Muscle layer of colon (tissue), 2 donors: ENCODE measurements at regions not wholly inside any gene's neighbourhood (a gene's known extent, or its start where the extent isn't known, plus 50 kb on each side); places are given as distances from the start of the nearest gene placed in this dataset.

Experiments used
- H3K27ac ChIP-seq: one replicate; pipeline ENCODE4 v1.7.0; 2013; ENCODE audit warnings: low read depth, mild to moderate bottlenecking, low read length, moderate library complexity
- H3K27me3 ChIP-seq, 2 donors: one replicate each; pipeline ENCODE4 v1.7.0; 2013; ENCODE audit warnings: low read length in 2 of 2, mild to moderate bottlenecking in 2 of 2; ENCODE audit not compliant: insufficient read depth in 2 of 2, control insufficient read depth in 1 of 2
- H3K36me3 ChIP-seq: one replicate; pipeline ENCODE4 v1.7.0; 2013; ENCODE audit warnings: mild to moderate bottlenecking, low read length; ENCODE audit not compliant: insufficient read depth
- H3K4me1 ChIP-seq: one replicate; pipeline ENCODE4 v1.7.0; 2013; ENCODE audit warnings: mild to moderate bottlenecking, low read length; ENCODE audit not compliant: insufficient read depth
- H3K4me3 ChIP-seq, 2 donors: one replicate each; pipeline ENCODE4 v1.7.0; 2013; ENCODE audit warnings: low read length in 2 of 2, low read depth in 1 of 2, mild to moderate bottlenecking in 1 of 2, moderate library complexity in 1 of 2
- H3K9ac ChIP-seq: one replicate; pipeline ENCODE4 v1.7.0; 2013; ENCODE audit warnings: low read length
- H3K9me3 ChIP-seq: one replicate; pipeline ENCODE4 v1.7.0; 2013; ENCODE audit warnings: mild to moderate bottlenecking, low read length
- donor health status: abdominal sarcoma.
- donor health status: Adenocarcinoma of cecum.

DNA sequence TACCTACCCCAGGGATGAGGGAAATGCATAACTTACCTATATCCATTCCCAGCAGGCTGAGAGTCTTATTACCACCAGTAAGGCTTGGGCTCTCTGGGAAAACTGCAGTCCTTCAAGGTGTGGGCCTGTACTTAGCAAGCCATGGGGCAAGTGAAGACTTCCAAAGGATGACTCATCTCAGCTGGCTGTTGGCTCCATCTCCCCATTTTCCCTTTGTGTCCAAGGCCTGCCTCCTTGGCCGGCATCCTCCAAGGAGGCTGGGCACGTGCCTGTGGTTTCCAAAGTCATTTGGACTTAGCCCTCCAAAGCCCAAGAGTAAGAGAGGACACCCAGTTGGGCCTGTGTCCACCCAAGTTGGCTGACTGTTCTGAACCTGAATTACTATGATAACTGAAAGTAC lies 89.8 kb downstream of the TMEM100 start:
- no peak overlapping the region for H3K9ac ChIP-seq
- no peaks in the 10 kb centered on the region for H3K27me3 ChIP-seq

DNA sequence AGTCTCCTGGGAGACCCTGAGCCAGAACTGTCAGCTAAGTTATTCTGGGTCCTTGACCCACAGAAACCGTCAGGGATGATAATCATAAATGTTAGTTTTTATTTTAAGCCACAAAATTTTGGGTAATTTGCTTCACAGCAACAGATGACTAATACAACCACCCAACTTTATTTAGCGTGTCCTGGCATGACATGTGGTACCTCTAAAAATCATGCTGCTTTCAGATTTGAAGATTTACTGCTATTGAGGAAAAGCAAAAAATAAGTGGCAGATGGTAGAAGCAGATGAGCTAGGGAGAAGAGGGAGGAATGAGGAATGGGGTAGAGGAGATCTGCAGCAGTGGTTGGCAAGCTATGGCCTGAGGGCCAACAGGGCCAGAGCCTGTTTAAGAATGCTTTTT lies 90.4 kb downstream of the TMEM100 start:
- no peak overlapping the region for H3K9ac ChIP-seq
- H3K4me3 ChIP-seq: no peak overlapping the region
- H3K36me3 ChIP-seq: no peaks in the 10 kb centered on the region
- H3K27ac ChIP-seq: no peak overlapping the region
- H3K4me1 ChIP-seq: peaks cover 6% of the 10 kb centered on the region
- H3K27me3 ChIP-seq: no peaks in the 10 kb centered on the region
- H3K9me3 ChIP-seq: no peaks in the 10 kb centered on the region

More for the DNA sequence above, 89.8 kb downstream of the TMEM100 start:
- Histone ChIP-seq H3K36me3 (no peaks in the 10 kb centered on the region), H3K9me3 (no peaks in the 10 kb centered on the region), H3K27ac (no peak overlapping the region), H3K4me1 (peaks cover 6% of the 10 kb centered on the region), H3K4me3 (no peak overlapping the region)

DNA sequence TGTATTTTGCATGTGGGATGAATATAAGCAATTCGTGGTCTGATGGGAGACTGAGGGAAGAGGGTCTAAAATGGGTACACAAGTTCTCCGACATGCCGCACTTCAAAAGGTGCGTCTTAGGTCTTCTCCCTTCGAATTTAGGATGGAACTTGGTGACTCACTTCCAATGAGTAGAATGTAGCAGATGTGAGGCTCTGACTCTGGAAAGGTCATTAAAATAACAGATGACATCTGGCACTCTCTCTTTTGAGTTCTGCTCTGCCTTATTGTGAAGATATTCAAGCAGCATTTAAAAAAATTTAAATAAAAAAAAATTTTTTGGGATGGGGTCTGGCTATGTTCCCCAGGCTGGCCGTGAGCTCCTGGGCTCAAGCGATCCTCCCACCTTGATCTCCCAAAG lies 92.7 kb downstream of the TMEM100 start:
- H3K9ac ChIP-seq: no peak overlapping the region
- H3K27ac ChIP-seq: no peak overlapping the region
- peaks cover 5% of the 10 kb centered on the region for H3K4me1 ChIP-seq
- no peaks in the 10 kb centered on the region for H3K9me3 ChIP-seq
- H3K27me3 ChIP-seq: no peaks in the 10 kb centered on the region
- H3K4me3 ChIP-seq: no peak overlapping the region
- no peaks in the 10 kb centered on the region for H3K36me3 ChIP-seq

DNA sequence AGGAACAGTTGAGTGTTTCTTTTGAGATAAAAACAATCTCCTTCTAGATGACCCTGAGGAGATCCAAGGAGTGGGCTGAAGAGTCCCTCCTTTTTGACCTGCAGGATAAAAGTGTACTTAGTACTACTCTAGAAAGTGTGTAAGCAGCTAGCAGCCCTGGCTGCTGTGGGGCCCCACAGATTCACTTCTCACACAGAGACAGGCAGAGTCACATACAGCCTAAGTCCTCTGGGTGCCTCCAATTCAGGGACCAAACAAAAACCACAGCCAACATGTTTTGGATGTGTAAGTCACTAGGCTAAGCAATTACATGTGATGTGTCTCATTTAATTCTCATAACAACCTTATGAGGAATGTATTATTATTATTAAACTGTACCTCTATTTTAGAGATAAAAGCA lies 97.1 kb downstream of the TMEM100 start:
- no peak overlapping the region for H3K9ac ChIP-seq
- H3K27ac ChIP-seq: no peak overlapping the region

DNA sequence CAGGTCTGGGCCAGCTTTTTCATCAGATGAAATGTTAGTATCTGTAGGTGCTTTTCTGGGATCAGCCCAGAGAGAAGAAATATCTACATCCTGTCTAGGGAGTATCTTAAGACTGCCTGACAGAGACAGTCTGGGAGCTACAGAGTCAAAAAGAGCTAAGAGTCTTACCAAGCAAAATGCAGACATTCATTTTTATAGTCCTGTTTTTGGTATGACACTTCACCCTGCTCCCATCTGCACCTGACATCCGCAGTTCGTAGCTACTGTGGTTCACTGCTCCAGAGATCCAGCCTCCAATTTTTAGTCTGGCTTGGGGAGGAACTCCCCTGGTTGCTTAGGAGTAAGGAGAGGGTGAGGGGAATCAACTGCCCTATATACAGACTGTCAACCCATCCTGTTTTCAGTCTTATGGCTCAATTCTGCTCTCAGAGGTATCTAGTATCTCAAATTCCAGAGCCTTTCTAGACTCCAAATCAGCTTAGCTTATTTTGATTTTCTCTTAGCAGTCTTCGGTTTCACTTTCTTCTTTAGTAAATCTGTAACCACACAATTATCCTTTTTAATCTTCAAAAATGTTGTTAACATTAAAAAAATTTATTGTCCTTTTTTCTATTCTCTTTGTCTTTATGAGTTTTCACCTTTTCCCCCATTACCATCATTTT lies 97.8 kb downstream of the TMEM100 start:
- H3K27me3 ChIP-seq: no peaks in the 10 kb centered on the region
- H3K4me3 ChIP-seq: no peak overlapping the region
- no peak overlapping the region for H3K27ac ChIP-seq
- no peaks in the 10 kb centered on the region for H3K36me3 ChIP-seq
- H3K9me3 ChIP-seq: no peaks in the 10 kb centered on the region
- H3K9ac ChIP-seq: no peak overlapping the region
- no peaks in the 10 kb centered on the region for H3K4me1 ChIP-seq

More for the DNA sequence above, 97.1 kb downstream of the TMEM100 start:
- no peaks in the 10 kb centered on the region for H3K27me3 ChIP-seq
- H3K9me3 ChIP-seq: no peaks in the 10 kb centered on the region
- H3K4me3 ChIP-seq: no peak overlapping the region
- H3K36me3 ChIP-seq: no peaks in the 10 kb centered on the region
- no peaks in the 10 kb centered on the region for H3K4me1 ChIP-seq

DNA sequence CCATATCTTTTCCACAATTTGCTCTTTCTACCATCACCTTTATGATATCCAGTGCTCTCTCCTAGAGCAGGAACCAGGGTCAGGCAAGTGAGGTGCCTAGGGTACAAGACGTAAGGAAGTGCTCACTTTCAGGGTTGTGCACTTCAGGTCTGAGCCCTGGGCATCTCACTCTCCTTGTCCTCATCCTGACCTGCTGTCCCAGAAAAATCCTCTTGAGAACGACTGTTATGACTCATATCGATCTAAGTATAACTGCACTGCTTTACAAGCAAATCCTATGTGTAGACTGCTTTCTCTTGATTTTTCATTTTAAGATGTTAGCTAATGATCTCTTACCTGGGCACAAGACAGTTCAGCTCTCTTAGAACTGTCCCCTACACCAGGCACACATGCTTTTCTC lies 100.1 kb downstream of the TMEM100 start:
- no peaks in the 10 kb centered on the region for H3K27me3 ChIP-seq
- no peak overlapping the region for H3K9ac ChIP-seq
- no peaks in the 10 kb centered on the region for H3K36me3 ChIP-seq
- H3K27ac ChIP-seq: no peak overlapping the region
- H3K4me3 ChIP-seq: no peak overlapping the region
- no peaks in the 10 kb centered on the region for H3K9me3 ChIP-seq
- no peaks in the 10 kb centered on the region for H3K4me1 ChIP-seq

DNA sequence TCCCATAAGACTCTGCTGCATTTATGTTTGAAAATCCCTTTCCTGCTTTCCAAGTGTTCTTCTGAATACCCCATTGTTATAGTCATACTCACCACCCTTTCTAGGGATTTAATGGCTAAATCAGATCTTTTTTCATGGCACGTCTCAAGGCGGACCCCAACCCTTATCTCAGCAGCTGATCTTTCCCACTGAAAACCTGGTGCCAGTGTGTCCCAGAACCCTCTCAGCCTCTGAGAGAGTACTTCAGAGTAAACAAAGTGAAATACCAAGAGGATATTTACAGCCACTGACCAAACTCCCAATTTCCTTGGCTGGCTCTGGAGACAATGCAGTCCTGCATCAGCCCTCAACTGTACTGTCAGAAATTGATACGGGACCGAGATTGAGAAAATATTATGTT lies 101.7 kb downstream of the TMEM100 start:
- Histone ChIP-seq H3K9me3 (no peaks in the 10 kb centered on the region), H3K27me3 (no peaks in the 10 kb centered on the region), H3K36me3 (no peaks in the 10 kb centered on the region), H3K4me3 (no peak overlapping the region), H3K27ac (no peak overlapping the region), H3K4me1 (no peaks in the 10 kb centered on the region), H3K9ac (no peak overlapping the region)

DNA sequence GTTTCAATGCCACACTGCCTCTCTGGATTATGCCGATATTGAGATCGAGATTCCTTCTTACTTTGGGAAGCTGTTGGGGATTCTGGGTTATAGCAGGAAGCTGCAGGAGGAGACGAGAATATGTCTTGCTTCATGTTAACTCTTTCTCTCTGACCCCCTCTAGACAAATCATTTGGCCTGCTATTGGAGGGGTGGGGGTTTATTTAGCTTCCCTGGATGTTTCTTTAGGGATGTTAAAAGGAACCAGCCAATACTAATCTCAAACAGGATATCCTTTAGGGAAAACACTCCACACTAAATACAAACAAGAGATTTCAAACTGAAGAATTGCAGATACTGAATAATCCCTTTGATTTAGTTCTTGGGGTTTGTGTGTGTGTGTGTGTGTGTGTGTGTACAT lies 102.6 kb downstream of the TMEM100 start:
- Histone ChIP-seq H3K4me1 (no peaks in the 10 kb centered on the region), H3K36me3 (no peaks in the 10 kb centered on the region), H3K9me3 (no peaks in the 10 kb centered on the region), H3K27ac (no peak overlapping the region), H3K4me3 (no peak overlapping the region), H3K9ac (no peak overlapping the region), H3K27me3 (no peaks in the 10 kb centered on the region)

DNA sequence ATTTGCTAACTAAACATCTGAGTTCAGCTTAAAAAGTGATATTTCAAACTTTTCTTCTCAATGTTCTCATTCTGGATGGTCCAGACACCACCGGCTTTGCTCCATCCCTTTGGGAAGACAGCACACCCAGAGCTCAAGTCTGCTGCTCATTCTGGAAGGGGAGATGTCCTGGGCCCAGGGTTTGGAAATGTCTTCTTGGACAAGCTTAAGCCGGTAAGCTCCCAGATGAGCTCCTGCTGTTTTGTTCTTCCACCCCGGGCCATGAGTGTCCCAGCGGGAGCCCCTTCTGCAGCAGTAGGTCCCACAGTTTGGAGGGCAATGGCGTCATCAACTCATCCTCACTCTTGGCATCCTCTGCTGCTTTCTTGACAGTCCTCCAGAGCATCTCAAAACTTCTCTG lies 105.2 kb downstream of the TMEM100 start:
- Histone ChIP-seq H3K36me3 (no peaks in the 10 kb centered on the region), H3K27ac (no peak overlapping the region), H3K9ac (no peak overlapping the region), H3K4me3 (no peak overlapping the region), H3K9me3 (no peaks in the 10 kb centered on the region), H3K4me1 (peaks cover 4% of the 10 kb centered on the region), H3K27me3 (no peaks in the 10 kb centered on the region)

DNA sequence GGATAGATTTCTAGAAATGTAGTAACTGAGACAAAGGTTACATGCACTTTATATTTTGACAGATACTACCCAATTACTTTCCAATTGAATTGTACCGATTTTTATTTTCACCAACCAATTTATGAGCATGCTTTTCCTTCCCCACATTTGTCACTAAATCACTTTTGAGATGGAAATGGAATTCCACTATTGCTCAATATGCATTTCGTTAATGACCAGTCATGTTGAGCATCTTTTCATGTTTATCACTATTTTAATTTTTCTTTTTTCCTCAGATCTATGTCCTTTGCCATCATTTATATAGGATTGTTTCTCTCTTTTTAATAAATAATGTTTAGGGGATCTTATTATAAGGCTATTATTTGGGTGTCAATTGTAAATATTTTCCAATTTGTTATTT lies 102.8 kb upstream of the SMIM36 start:
- Histone ChIP-seq H3K4me1 (peaks cover 19% of the 10 kb centered on the region), H3K9me3 (no peaks in the 10 kb centered on the region), H3K36me3 (no peaks in the 10 kb centered on the region), H3K4me3 (no peak overlapping the region), H3K9ac (no peak overlapping the region), H3K27me3 (no peaks in the 10 kb centered on the region), H3K27ac (no peak overlapping the region)

DNA sequence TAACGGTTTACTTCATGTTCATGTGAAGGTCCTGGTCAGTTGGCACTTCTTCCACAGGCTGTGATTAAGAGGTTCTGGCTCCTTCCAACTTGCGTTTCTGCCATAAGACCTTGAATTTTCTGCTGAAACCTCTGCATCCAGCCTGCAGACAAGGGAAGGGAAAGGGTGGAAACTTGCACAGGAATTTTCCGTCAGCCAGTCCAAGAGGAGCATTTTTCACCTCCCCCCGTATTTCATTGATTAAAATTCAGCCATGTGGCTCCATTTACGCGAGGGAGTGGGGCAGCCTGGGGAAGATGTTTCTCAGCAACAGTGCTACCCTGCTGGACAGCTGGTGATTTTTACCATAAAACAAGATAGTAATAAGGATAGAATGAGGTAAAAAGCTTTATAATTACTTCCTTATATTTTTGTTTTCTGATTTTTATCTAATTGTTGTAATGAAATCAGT lies 101.5 kb upstream of the SMIM36 start:
- no peak overlapping the region for H3K9ac ChIP-seq
- H3K27ac ChIP-seq: no peak overlapping the region
- no peak overlapping the region for H3K4me3 ChIP-seq
- H3K36me3 ChIP-seq: no peaks in the 10 kb centered on the region
- no peaks in the 10 kb centered on the region for H3K9me3 ChIP-seq
- H3K27me3 ChIP-seq: no peaks in the 10 kb centered on the region
- H3K4me1 ChIP-seq: peaks cover 32% of the 10 kb centered on the region

DNA sequence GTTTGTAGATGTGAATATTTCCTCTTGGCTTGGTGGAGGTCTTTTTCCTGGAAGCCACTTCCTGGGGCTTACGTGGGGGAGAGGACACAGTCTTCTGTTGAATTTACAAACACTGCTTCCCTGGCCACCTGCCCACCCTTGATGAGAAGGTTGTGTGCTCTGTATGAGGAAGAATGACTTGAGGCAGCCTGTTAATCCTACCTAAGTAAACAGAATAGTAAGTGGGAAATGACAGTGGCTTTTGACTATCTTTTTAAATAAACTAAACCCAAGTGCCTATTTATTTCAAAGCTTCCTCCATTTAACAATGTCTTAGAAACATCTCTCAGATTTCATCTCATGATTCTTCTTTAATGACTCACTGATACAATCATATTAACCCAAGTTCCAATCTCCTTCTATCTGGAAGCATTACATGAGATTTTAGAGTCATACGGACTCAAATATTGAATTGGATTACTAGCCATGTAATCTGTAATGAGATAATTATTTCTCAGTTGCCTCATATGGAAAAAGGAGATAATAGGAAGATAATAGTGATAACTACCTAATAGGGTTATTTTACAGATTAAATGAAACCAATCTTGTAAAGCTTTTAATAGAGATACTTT lies 96.6 kb upstream of the SMIM36 start:
- no peak overlapping the region for H3K4me3 ChIP-seq
- no peak overlapping the region for H3K9ac ChIP-seq
- no peaks in the 10 kb centered on the region for H3K36me3 ChIP-seq
- no peak overlapping the region for H3K27ac ChIP-seq
- no peaks in the 10 kb centered on the region for H3K27me3 ChIP-seq
- no peaks in the 10 kb centered on the region for H3K9me3 ChIP-seq
- peaks cover 45% of the 10 kb centered on the region for H3K4me1 ChIP-seq
